HCT116 (cell line): ENCODE measurements at regions not wholly inside any gene's neighbourhood (a gene's known extent, or its start where the extent isn't known, plus 50 kb on each side); places are given as distances from the start of the nearest gene placed in this dataset.

Experiments
- ATAC-seq: fragments of 200-7000 bp; cut with Tn5 transposase; 2 replicates; pipeline ENCODE4 v1.9.1; 2020; ENCODE audit warnings: mild to moderate bottlenecking, moderate library complexity
- BruUV-seq: library from RNA; stranded (reverse); fragments of 400-500 nt; replicated peaks from 2 replicates; lab custom pipeline; 2021; lab: Mats Ljungman, UMichigan
- CTCF ChIA-PET: fragments of 300-600 bp; sonication (Branson Sonifier 250); formaldehyde crosslinking; loops from one replicate; lab custom pipeline; 2021; ENCODE audit warnings: antibody characterized with exemption; lab: Charles Lee
- POLR2A ChIA-PET: fragments of 300-600, 350-600 bp; sonication (Branson Sonifier 250); formaldehyde crosslinking; loops from one replicate; lab custom pipeline; 2021; ENCODE audit warnings: antibody characterized with exemption; lab: Charles Lee
- RAD21 ChIA-PET, 2 experiments: fragments of 300-600 bp; sonication (Branson Sonifier 250); formaldehyde crosslinking; loops; one replicate each; lab custom pipeline; 2023; ENCODE audit warnings: low total read pairs in 2 of 2; ENCODE audit not compliant: uncharacterized antibody in 2 of 2, unreplicated experiment in 2 of 2, low non-redundant PET in 1 of 2; lab: Charles Lee
- DNase-seq: peaks from one replicate; pipeline ENCODE4 v3.0.0-alpha.2; 2010; ENCODE audit warnings: low read depth, low spot score
- H2AFZ ChIP-seq: fragments of 200-600 bp; shearing (Covaris generic), sonication (generic); 2 replicates; pipeline ENCODE4 v1.6.1; 2017; ENCODE audit warnings: low read depth, mixed run types, mixed read lengths, antibody characterized with exemption, low read length; ENCODE audit not compliant: poor library complexity, severe bottlenecking
- H3K27ac ChIP-seq: 2 replicates; pipeline ENCODE4 v1.5.1; 2012; ENCODE audit warnings: low read depth, low read length
- H3K27me3 ChIP-seq: fragments of 200-600 bp; sonication (generic); 2 replicates; pipeline ENCODE4 v1.6.1; 2016; ENCODE audit warnings: mixed run types, low read length, mixed read lengths; ENCODE audit not compliant: insufficient read depth
- H3K36me3 ChIP-seq, 2 experiments: fragments of 200-500 bp in 1 of 2; fragments of 200-600 bp in 1 of 2; sonication (Bioruptor generic) in 1 of 2; sonication (generic) in 1 of 2; 2 replicates each; pipeline versions ENCODE4 v1.5.1 to v1.6.1; 2014 to 2016; ENCODE audit warnings: low read length in 2 of 2, inconsistent platforms in 1 of 2, mixed read lengths in 1 of 2, mixed run types in 1 of 2; ENCODE audit not compliant: insufficient read depth in 2 of 2, control insufficient read depth in 1 of 2
- H3K4me1 ChIP-seq, 2 experiments: fragments of 200-600 bp in 1 of 2; sonication (generic) in 1 of 2; 2 replicates each; pipeline versions ENCODE4 v1.5.1 to v1.6.1; 2012 to 2017; ENCODE audit warnings: low read length in 2 of 2, inconsistent platforms in 1 of 2, mild to moderate bottlenecking in 1 of 2, mixed read lengths in 1 of 2, mixed run types in 1 of 2, moderate library complexity in 1 of 2; ENCODE audit not compliant: insufficient read depth in 2 of 2, control insufficient read depth in 1 of 2
- H3K4me2 ChIP-seq: fragments of 200-600 bp; sonication (generic); 2 replicates; pipeline ENCODE4 v1.6.1; 2017; ENCODE audit warnings: mixed run types, low read length, mixed read lengths
- H3K4me3 ChIP-seq, 2 experiments: fragments of 200-600 bp in 1 of 2; sonication (generic) in 1 of 2; replicated peaks in 1 of 2; 2 replicates each; pipeline ENCODE4 v1.5.1; 2011 to 2016; ENCODE audit warnings: low read length in 2 of 2, control low read depth in 1 of 2, low read depth in 1 of 2, mild to moderate bottlenecking in 1 of 2, mixed read lengths in 1 of 2, mixed run types in 1 of 2
- H3K79me2 ChIP-seq: fragments of 200-600 bp; sonication (generic); 2 replicates; pipeline ENCODE4 v1.6.1; 2017; ENCODE audit warnings: mild to moderate bottlenecking, mixed run types, low read length, moderate library complexity, mixed read lengths; ENCODE audit not compliant: insufficient read depth
- H3K9ac ChIP-seq: fragments of 200-600 bp; sonication (generic); 2 replicates; pipeline ENCODE4 v1.6.1; 2016; ENCODE audit warnings: low read length, mixed read lengths
- H3K9me2 ChIP-seq: fragments of 200-600 bp; sonication (generic), shearing (Covaris generic); 2 replicates; pipeline ENCODE4 v1.6.1; 2017; ENCODE audit warnings: mixed run types, mild to moderate bottlenecking, moderate library complexity; ENCODE audit not compliant: insufficient read depth
- H3K9me3 ChIP-seq, 2 experiments: fragments of 200-500 bp in 1 of 2; fragments of 200-600 bp in 1 of 2; sonication (Bioruptor generic) in 1 of 2; sonication (generic) in 1 of 2; 2 replicates each; pipeline ENCODE4 v1.6.1; 2014 to 2017; ENCODE audit warnings: low read length in 2 of 2, mixed read lengths in 2 of 2, inconsistent platforms in 1 of 2, low read depth in 1 of 2, mild to moderate bottlenecking in 1 of 2, mixed run types in 1 of 2, moderate library complexity in 1 of 2; ENCODE audit not compliant: control insufficient read depth in 1 of 2, insufficient read depth in 1 of 2
- H4K20me1 ChIP-seq: fragments of 200-600 bp; sonication (generic), shearing (Covaris generic); 2 replicates; pipeline ENCODE4 v1.6.1; 2017; ENCODE audit warnings: mixed run types, mild to moderate bottlenecking, moderate library complexity; ENCODE audit not compliant: insufficient read depth
- CBX3 ChIP-seq: IDR thresholded peaks from 2 replicates; pipeline ENCODE4 v1.6.1; 2012; ENCODE audit warnings: low read depth
- CEBPB ChIP-seq: IDR thresholded peaks from 2 replicates; pipeline ENCODE4 v1.6.1; 2012; ENCODE audit warnings: low read depth
- CTCF ChIP-seq, 3 experiments: fragments of 200-600 bp in 1 of 3; sonication (generic) in 1 of 3; IDR thresholded peaks in 2 of 3; conservative IDR thresholded peaks in 1 of 3; 2 replicates each; pipeline ENCODE4 v1.5.1; 2012 to 2017; ENCODE audit warnings: low read depth in 2 of 3, low read length in 2 of 3, antibody characterized with exemption in 1 of 3, borderline replicate concordance in 1 of 3, control low read depth in 1 of 3, mild to moderate bottlenecking in 1 of 3, mixed read lengths in 1 of 3, mixed run types in 1 of 3, moderate library complexity in 1 of 3; ENCODE audit not compliant: insufficient read depth in 1 of 3
- EGR1 ChIP-seq: IDR thresholded peaks from 2 replicates; pipeline ENCODE4 v1.6.1; 2012; ENCODE audit warnings: low read depth
- ELF1 ChIP-seq: IDR thresholded peaks from 2 replicates; pipeline ENCODE4 v1.6.1; 2012; ENCODE audit warnings: low read depth, borderline replicate concordance
- EZH2 ChIP-seq: fragments of 200-600 bp; sonication (generic); IDR thresholded peaks from 2 replicates; pipeline ENCODE4 v1.6.1; 2017; ENCODE audit warnings: antibody characterized with exemption, mixed run types
- EZH2phosphoT487 ChIP-seq: fragments of 200-600 bp; IDR thresholded peaks from 2 replicates; pipeline ENCODE4 v1.6.1; 2018; ENCODE audit warnings: antibody characterized with exemption, borderline replicate concordance
- FOSL1 ChIP-seq: IDR thresholded peaks from 2 replicates; pipeline ENCODE4 v1.6.1; 2012; ENCODE audit warnings: low read depth
- POLR2A ChIP-seq: IDR thresholded peaks from 2 replicates; pipeline ENCODE4 v1.7.0; 2011; ENCODE audit warnings: borderline replicate concordance; ENCODE audit not compliant: insufficient read depth, insufficient read length; ENCODE audit errors: extremely low read depth
- POLR2AphosphoS5 ChIP-seq: IDR thresholded peaks from 2 replicates; pipeline ENCODE4 v1.6.1; 2011; ENCODE audit warnings: mild to moderate bottlenecking, low read depth, low read length, moderate library complexity
- RAD21 ChIP-seq: IDR thresholded peaks from 2 replicates; pipeline ENCODE4 v1.6.1; 2012; ENCODE audit warnings: low read depth, mild to moderate bottlenecking
- SIN3A ChIP-seq: IDR thresholded peaks from 2 replicates; pipeline ENCODE4 v1.6.1; 2012; ENCODE audit warnings: low read depth
- SP1 ChIP-seq: IDR thresholded peaks from 2 replicates; pipeline ENCODE4 v1.6.1; 2012; ENCODE audit warnings: low read depth
- TCF7L2 ChIP-seq: IDR thresholded peaks from 2 replicates; pipeline ENCODE4 v1.7.0; 2011; ENCODE audit warnings: borderline replicate concordance, inconsistent platforms; ENCODE audit not compliant: insufficient read depth, insufficient read length; ENCODE audit errors: extremely low read depth
- YY1 ChIP-seq: IDR thresholded peaks from 2 replicates; pipeline ENCODE4 v1.6.1; 2011; ENCODE audit warnings: low read length, low read depth, moderate library complexity, mild to moderate bottlenecking; ENCODE audit not compliant: insufficient replicate concordance; ENCODE audit errors: extremely low read depth
- ZBTB33 ChIP-seq: IDR thresholded peaks from 2 replicates; pipeline ENCODE4 v1.6.1; 2011; ENCODE audit warnings: mild to moderate bottlenecking, low read length, moderate library complexity; ENCODE audit not compliant: insufficient replicate concordance; ENCODE audit errors: extremely low read depth
- ZFX ChIP-seq: fragments of 450-650 bp; IDR thresholded peaks from 2 replicates; pipeline ENCODE4 v1.6.1; 2017
- ZNF274 ChIP-seq: fragments of 200-500 bp; sonication (Bioruptor generic); IDR thresholded peaks from 2 replicates; pipeline ENCODE4 v1.6.1; 2014; ENCODE audit warnings: mild to moderate bottlenecking, low read depth, low read length, inconsistent platforms
- intact Hi-C: fragments of 100-400 bp; cut with micrococcal nuclease; formaldehyde crosslinking; loops from 2 replicates; pipeline ENCODE4 v1.10.0; 2022

- Histone ChIP-seq H3K9ac (no peak overlapping the region), H3K9me3 (no peaks in the 10 kb centered on the region), H3K4me1 (peaks cover 15 to 43% of the 10 kb centered on the region in 2 experiments)
- RAD21 ChIA-PET, result no interaction called here
- intact Hi-C loops, result no loop called here
- no peak for ATAC-seq
- TF ChIP-seq ZFX (no peak), RAD21 (no peak)
- TF ChIP-seq, all 23 proteins: peak for 0
- Histone ChIP-seq H3K27me3 (no peaks in the 10 kb centered on the region), H3K27ac (no peak overlapping the region), H3K79me2 (no peaks in the 10 kb centered on the region), H3K36me3 (no peaks in the 10 kb centered on the region), H3K9me2 (no peaks in the 10 kb centered on the region), H3K4me2 (no peak overlapping the region), H4K20me1 (no peaks in the 10 kb centered on the region), H3K4me3 (no peak overlapping the region), H2AFZ (no peak overlapping the region)
- BruUV-seq, result no TSS peak
- CTCF ChIA-PET, result no interaction called here
- POLR2A ChIA-PET, result no interaction called here
- DNase-seq, result no peak
Measured at GRCh38 chr3:124588036-124588435, 142.2 kb upstream of the UMPS start.

GRCh38 chr3:124588794-124589193 is 141.5 kb upstream of the UMPS start:
- Histone ChIP-seq H3K4me1 (peaks cover 23 to 51% of the 10 kb centered on the region in 2 experiments), H3K9me2 (no peaks in the 10 kb centered on the region), H3K9me3 (no peaks in the 10 kb centered on the region), H2AFZ (no peak overlapping the region), H3K9ac (no peak overlapping the region), H3K4me2 (peak overlapping the region; percentile 22; the same call in 1 of the 2 replicates), H3K36me3 (no peaks in the 10 kb centered on the region), H3K79me2 (no peaks in the 10 kb centered on the region), H3K27me3 (no peaks in the 10 kb centered on the region), H4K20me1 (no peaks in the 10 kb centered on the region), H3K27ac (no peak overlapping the region), H3K4me3 (no peak overlapping the region)
- BruUV-seq, result no TSS peak
- ATAC-seq (no peak), DNase-seq (no peak)
- ChIA-PET CTCF (no interaction called here), POLR2A (no interaction called here), RAD21 (no interaction called here)
- intact Hi-C loops, result no loop called here
- TF ChIP-seq YY1 (no peak), SP1 (no peak), FOSL1 (no peak), ZNF274 (no peak), POLR2A (no peak), CTCF (IDR thresholded peaks at IDR 0.05 in 2 of 3, conservative IDR thresholded peaks at IDR 0.05 in 1 of 3; ENCODE audit: borderline replicate concordance in 1 of 3, insufficient read depth in 1 of 3, low read depth in 2 of 3, low read length in 2 of 3) (no peak), TCF7L2 (no peak), EZH2 (no peak), ELF1 (no peak), ZBTB33 (no peak), CBX3 (no peak), RAD21 (no peak), EGR1 (no peak), CEBPB (no peak), EZH2phosphoT487 (no peak), SIN3A (no peak), POLR2AphosphoS5 (no peak), ZFX (no peak)
